D341Med (cell line): ENCODE measurements at regions not wholly inside any gene's neighbourhood (a gene's known extent, or its start where the extent isn't known, plus 50 kb on each side); places are given as distances from the start of the nearest gene placed in this dataset.
A peak's percentile ranks its signal among the peaks of the same experiment; 100 is the strongest.

Source experiments
- DNase-seq: peaks from one replicate; pipeline ENCODE4 v3.0.0; 2012; ENCODE audit warnings: low spot score

DNA sequence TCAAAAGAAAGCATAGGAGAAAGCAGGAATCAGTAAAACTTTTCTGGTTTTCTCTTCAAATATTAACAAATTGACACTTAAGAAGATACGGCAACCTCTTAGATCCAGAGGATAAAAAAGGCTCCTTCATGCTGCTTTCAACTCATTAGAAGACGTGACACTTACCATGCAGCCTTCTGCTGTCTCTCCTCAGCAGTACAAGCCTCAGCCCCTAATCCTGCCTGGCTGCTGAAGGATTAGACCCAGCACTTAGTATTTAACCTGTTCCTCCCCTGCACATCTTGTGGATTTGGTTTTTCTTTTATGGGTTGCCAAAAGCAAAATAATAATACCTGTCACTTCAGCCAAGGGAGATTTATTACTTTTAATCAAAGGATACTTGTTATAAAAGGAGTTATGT, 108.4 kb downstream of the LYZL1 start:
- peak; percentile 63 for DNase-seq

DNA sequence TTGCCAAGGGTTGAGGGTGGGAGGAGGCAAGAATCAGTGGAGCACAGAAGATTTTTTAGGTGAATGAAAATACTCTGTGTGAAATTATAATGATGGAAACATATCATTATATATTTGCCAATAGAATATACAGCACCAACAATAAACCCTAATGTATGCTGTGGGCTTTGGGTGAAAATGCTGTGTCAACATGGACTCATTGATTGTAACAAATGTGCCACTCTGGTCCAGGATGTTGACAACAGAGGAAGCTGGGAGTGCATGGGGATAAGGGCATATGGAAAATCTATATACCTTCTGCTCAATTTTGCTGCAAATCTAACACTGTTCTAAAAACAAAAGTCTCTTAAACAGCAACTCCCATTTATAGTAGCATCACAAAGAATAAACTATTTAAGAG, 114.3 kb downstream of the LYZL1 start:
- no peak for DNase-seq

DNA sequence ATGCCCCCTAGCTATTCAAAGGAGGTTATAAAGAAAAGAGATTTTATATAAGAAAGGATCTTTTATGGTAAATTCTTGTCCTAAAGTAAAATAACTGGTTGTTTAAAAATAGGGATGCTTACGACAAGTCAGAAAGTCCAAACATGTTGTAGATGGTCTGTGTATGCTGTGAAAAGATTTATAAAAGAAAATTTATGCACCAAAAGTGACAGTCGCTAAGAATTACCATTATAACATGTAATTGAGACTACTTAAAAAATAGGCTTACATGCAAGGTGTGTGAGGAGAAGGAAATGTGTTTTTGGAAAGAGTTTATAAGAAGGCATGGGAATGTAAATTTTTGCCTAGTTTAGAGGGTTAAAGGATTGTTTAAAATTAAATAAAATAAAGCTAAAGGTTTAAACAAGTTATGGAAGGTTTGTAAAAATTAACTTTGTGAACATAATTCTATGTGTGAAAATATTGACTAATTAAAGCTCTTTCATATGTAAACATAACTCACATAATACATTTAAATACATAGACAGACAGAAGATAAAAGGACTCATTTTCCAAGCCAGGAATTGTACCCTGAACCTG, 118.5 kb downstream of the LYZL1 start:
- DNase-seq, result no peak
